Stimulated activated CD8-positive, alpha-beta memory T cell treated with anti-CD3 and anti-CD28 coated beads, Interleukin-12 subunit alpha, Interleukin-12 subunit beta, amount 100 ng/mL, for 4 hours (primary cell): ENCODE measurements at regions not wholly inside any gene's neighbourhood (a gene's known extent, or its start where the extent isn't known, plus 50 kb on each side); places are given as distances from the start of the nearest gene placed in this dataset.
"Not testable (repeated sequence)": the region's sequence is repeated elsewhere in the genome, so short reads cannot be mapped to it uniquely, and the experiment has no call there.

Source experiments
- DNase-seq: peaks from one replicate; pipeline ENCODE4 v3.0.0-alpha.2; 2020; ENCODE audit warnings: low read depth

GRCh38 chr5:163789870-163790269 is 284.5 kb downstream of the MAT2B start:
- no peak for DNase-seq

GRCh38 chr5:163790497-163790896 is 285.1 kb downstream of the MAT2B start:
- no peak for DNase-seq

DNA sequence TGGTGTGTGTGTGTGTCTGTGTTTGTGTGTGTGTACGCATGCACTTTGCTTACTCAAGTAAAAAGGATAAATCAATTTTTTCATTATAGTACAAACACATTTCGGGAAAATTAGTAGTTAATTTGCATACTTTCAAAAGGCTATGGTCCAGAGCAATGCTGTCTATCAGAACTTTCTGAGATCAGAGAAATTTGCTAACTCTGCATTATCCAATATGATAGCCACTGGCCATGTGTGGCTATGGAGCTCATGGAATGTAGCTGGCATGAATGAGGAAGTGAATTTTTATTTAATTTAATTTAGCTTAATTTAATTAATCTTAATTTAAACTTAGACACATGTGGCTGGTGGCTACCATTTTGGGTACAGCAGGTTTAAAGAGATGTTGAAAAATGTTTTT is 289.6 kb downstream of the MAT2B start:
- DNase-seq, result no peak

- DNase-seq, result no peak
These were observed 302.4 kb downstream of the MAT2B start for GRCh38 chr5:163807781-163808180.

GRCh38 chr5:163809473-163809872 is 304.1 kb downstream of the MAT2B start:
- DNase-seq, result no peak

GRCh38 chr5:163813900-163814299 is 308.5 kb downstream of the MAT2B start:
- DNase-seq, result no peak

GRCh38 chr5:163815240-163815791 is 309.9 kb downstream of the MAT2B start:
- DNase-seq, result no peak

- no peak for DNase-seq
These were observed 315.7 kb downstream of the MAT2B start for GRCh38 chr5:163821142-163821541.

- no peak for DNase-seq
These were observed 317.1 kb downstream of the MAT2B start for GRCh38 chr5:163822548-163822947.

DNA sequence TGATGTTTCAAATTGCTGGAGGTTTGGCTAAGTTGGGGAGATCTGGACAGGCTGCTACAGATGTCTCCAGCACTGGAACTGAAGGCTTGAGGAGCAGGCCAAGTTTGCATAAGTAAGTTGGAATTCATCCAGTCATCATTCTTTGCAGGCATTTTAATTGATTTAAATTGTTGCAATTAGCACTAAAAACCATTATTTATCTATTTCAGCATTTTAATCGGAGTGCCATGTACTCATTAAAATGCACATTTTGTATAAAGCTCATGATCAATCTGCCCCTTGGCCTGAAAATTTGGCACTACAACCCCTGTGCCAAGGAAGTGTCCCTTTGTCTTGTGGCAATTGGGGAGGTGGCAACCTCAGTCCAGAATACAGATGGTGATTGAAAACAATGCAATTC is 320.2 kb downstream of the MAT2B start:
- no peak for DNase-seq

DNA sequence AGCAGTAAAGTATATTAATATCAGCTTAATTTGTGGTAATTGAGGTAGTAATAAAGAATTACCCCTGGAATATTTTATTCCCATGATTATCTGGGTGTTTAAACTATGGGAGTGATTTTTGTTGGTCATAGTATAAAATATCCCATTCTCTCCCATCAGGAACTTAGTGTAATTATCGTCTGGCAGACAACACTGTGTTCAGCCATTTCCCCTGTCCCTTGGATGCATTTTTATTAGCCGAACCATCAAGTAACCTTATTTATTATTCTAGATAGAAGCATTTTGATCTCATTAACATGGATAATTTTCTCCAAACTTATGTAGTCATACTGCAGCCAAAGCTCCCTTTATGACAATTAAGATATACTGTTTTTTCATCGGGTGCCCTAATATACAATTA is 320.8 kb downstream of the MAT2B start:
- DNase-seq, result no peak

DNA sequence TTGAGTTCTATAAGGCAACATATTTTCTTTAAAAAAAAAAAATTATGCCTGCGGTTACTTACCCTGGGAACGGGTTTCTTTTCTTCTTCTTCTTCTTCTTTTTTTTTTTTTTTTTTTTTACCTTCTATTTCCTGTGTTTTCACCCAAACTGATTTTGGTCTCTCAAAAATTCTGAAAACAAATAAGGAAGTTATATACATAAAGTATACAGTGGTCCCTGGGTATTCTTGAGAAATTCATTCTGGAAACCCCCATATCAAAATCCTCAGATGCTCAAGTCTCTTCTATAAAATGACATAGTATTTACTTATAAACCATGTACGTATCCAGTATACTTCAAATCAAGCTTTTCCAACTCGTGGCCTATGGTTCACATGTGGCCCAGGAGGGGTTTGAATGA is 326.7 kb downstream of the MAT2B start:
- no peak for DNase-seq

DNA sequence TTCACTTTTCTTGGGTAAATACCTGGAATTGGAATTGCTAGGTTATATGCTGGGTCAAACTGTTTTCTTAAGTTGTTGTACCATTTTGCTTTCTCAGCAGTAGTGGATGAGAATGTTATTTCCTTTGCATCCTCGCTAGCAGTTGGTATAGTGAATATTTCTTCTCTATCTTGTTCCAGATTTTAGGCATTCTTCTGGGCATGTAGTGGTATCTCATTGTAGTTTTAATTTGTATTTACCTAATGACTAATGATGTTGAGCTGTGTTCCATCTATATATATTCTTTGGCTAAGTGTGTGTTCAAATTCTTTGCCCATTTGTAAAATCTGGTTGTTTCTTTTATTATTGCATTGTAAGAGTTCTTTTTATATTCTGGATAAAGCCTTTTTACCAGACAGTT is 333.3 kb downstream of the MAT2B start:
- DNase-seq, result no peak

GRCh38 chr5:163846512-163846911 is 341.1 kb downstream of the MAT2B start:
- no peak for DNase-seq

GRCh38 chr5:163855754-163856153 is 350.3 kb downstream of the MAT2B start:
- no peak for DNase-seq

GRCh38 chr5:163861670-163862069 is 356.3 kb downstream of the MAT2B start:
- DNase-seq, result no peak

DNA sequence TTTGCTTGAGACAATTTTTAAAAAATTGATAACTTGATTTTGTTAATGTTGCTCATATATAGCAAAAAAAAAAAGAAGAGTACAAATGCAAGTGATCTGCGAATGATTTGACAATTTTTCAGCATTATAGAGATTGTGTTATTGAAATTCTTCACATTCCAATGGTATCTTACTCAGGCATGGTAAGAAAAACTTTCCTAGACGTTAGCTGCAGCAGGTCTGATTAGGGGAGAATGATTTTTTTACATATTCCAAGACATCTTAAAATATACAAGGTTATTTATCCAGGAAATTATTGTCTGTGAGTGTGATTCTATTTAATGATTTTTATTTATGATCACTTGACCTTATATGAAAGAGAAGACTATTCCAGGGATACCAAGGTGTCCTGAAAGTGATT is 361.9 kb downstream of the MAT2B start:
- DNase-seq, result no peak

GRCh38 chr5:163867738-163868137 is 362.3 kb downstream of the MAT2B start:
- DNase-seq, result no peak

GRCh38 chr5:163869581-163869980 is 364.2 kb downstream of the MAT2B start:
- DNase-seq, result no peak

- DNase-seq, result no peak
These were observed 365.0 kb downstream of the MAT2B start for GRCh38 chr5:163870441-163870840.

GRCh38 chr5:163874431-163874830 is 369.0 kb downstream of the MAT2B start:
- DNase-seq, result no peak

GRCh38 chr5:163874912-163875311 is 369.5 kb downstream of the MAT2B start:
- DNase-seq, result not testable (repeated sequence)

DNA sequence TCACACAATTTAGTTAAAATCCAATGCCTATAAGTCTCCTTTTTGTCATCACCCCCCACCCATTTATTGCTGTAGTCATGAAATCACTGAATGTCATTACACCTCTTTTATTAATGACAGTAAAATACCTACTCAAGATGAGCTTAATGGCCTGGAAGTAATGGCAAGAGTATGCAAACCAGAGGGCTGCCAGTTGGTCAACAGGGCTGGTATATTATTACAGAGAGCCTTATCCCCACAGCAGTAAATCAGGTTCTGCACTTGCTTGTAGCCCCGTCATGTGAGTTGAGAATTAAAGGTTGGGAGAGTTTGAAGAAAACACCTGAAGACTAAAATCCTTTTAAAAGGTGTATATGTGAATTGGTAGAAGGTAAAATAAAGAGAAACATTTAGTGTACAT is 372.4 kb downstream of the MAT2B start:
- no peak for DNase-seq

GRCh38 chr5:163878490-163878889 is 373.1 kb downstream of the MAT2B start:
- DNase-seq, result no peak

DNA sequence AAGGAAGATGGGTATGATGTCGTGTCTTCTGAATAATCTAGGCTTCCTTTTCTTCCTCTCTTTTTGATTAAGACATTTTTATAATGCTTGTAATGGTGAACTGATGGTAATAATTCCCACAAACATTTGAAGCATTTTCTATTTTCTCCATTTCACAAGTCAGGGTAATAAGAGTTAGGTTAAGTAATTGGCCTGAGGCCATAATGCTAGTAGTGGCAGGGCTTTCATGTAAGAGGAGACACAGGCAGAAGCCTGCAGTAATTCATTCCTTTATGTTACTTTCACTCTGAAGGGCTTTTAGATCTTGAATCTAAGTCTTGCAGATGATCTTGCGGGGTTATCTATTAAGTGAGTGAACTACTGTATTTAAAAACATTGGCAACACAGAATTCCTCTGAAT is 374.9 kb downstream of the MAT2B start:
- DNase-seq, result no peak
